ENCODE measurements at regions not wholly inside any gene's neighbourhood (a gene's known extent, or its start where the extent isn't known, plus 50 kb on each side); places are given as distances from the start of the nearest gene placed in this dataset.

DNA sequence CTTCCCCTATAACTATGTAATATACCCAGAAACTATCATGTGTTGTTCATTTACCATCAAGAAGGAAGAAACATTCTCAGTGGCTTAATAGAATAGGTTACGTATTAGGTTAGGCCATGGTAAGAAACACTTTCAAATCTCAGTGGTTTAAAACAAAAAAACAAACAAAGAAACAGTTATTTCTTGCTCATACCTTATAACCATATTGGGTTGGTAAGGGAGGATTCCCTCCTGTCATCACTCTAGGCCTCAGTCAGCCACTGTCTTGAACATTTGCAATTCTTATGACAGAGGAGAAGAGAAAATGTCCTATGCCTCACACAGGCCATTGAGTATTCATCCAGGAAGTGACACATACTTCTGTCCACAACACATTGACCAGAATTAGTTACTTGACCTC, 727.7 kb upstream of the NECTIN3 start:
- TF ChIP-seq, protein P1, sequence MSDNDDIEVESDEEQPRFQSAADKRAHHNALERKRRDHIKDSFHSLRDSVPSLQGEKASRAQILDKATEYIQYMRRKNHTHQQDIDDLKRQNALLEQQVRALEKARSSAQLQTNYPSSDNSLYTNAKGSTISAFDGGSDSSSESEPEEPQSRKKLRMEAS (IDR thresholded peaks at IDR 0.05), result no peak
- TF ChIP-seq REST (IDR thresholded peaks at IDR 0.05; ENCODE audit: low read depth), result no peak
- no peak for TF ChIP-seq TEAD4 (IDR thresholded peaks at IDR 0.05)
- no peak for TF ChIP-seq CEBPB (IDR thresholded peaks at IDR 0.05)
- TF ChIP-seq TCF12 (IDR thresholded peaks at IDR 0.05; ENCODE audit: low read depth), result no peak
- no peak for TF ChIP-seq TAF1 (IDR thresholded peaks at IDR 0.05; ENCODE audit: low read depth)
- no peak for TF ChIP-seq EP300 (IDR thresholded peaks at IDR 0.05; ENCODE audit: borderline replicate concordance)
- TF ChIP-seq RAD21 (IDR thresholded peaks at IDR 0.05; ENCODE audit: low read depth), result no peak
- no peak for TF ChIP-seq ZBTB7A (IDR thresholded peaks at IDR 0.05; ENCODE audit: low read depth)
- TF ChIP-seq EGR1 (IDR thresholded peaks at IDR 0.05), result no peak

Measured in Ishikawa (cell line).